Endothelial cell of umbilical vein (primary cell): ENCODE measurements at regions not wholly inside any gene's neighbourhood (a gene's known extent, or its start where the extent isn't known, plus 50 kb on each side); places are given as distances from the start of the nearest gene placed in this dataset.

Source experiments
- BruUV-seq: library from RNA; stranded (reverse); fragments of 400-500 nt; replicated peaks from 2 replicates; lab custom pipeline; 2021; lab: Mats Ljungman, UMichigan
- CTCF ChIA-PET: fragments of 300-600, 350-600 bp; sonication (Branson Sonifier 250); formaldehyde crosslinking; loops from one replicate; lab custom pipeline; 2021; ENCODE audit warnings: antibody characterized with exemption, inconsistent platforms; lab: Charles Lee
- POLR2A ChIA-PET: fragments of 300-600, 350-600 bp; sonication (Branson Sonifier 250); formaldehyde crosslinking; loops from one replicate; lab custom pipeline; 2021; ENCODE audit warnings: antibody characterized with exemption, inconsistent platforms; lab: Charles Lee
- DNase-seq: peaks from one replicate; pipeline ENCODE4 v3.0.0-alpha.2; 2011; ENCODE audit warnings: low read depth, low spot score
- FAIRE-seq: peaks from 2 replicates; lab custom pipeline; 2011; peaks lifted over from hg19 to GRCh38; lab: Jason Lieb, UNC
- H2AFZ ChIP-seq: 2 replicates; pipeline ENCODE4 v1.6.0; 2012; ENCODE audit warnings: low read depth, low read length, control low read depth, inconsistent platforms
- H3K27ac ChIP-seq: 2 replicates; pipeline ENCODE4 v1.5.1; 2011; ENCODE audit warnings: low read depth, mild to moderate bottlenecking, control low read depth, low read length, moderate library complexity; ENCODE audit not compliant: insufficient read depth
- H3K27me3 ChIP-seq, 2 experiments: 2 replicates each; pipeline versions ENCODE4 v1.6.0 to v1.6.1; 2011; ENCODE audit warnings: low read length in 2 of 2, mixed read lengths in 1 of 2; ENCODE audit not compliant: control insufficient read depth in 2 of 2, insufficient read depth in 2 of 2
- H3K36me3 ChIP-seq, 2 experiments: 2 replicates in 1 of 2; 3 replicates in 1 of 2; pipeline ENCODE4 v1.5.1; 2011; ENCODE audit warnings: low read length in 2 of 2, mild to moderate bottlenecking in 1 of 2, moderate library complexity in 1 of 2; ENCODE audit not compliant: control insufficient read depth in 2 of 2, insufficient read depth in 2 of 2; ENCODE audit errors: extremely low read depth in 1 of 2
- H3K4me1 ChIP-seq: 3 replicates; pipeline ENCODE4 v1.5.1; 2011; ENCODE audit warnings: mild to moderate bottlenecking, low read length; ENCODE audit not compliant: control insufficient read depth, insufficient read depth; ENCODE audit errors: extremely low read depth
- H3K4me2 ChIP-seq: 2 replicates; pipeline ENCODE4 v1.6.1; 2011; ENCODE audit warnings: low read length, control low read depth, mixed read lengths; ENCODE audit not compliant: insufficient read depth
- H3K4me3 ChIP-seq, 3 experiments: fragments of 200-600 bp in 1 of 3; sonication (generic), shearing (Covaris generic) in 1 of 3; replicated peaks in 1 of 3; 2 replicates each; pipeline ENCODE4 v1.5.1; 2011 to 2016; ENCODE audit warnings: control low read depth in 3 of 3, low read length in 3 of 3, mild to moderate bottlenecking in 2 of 3, inconsistent platforms in 1 of 3, low read depth in 1 of 3, moderate library complexity in 1 of 3; ENCODE audit not compliant: insufficient read depth in 1 of 3
- H3K79me2 ChIP-seq: 2 replicates; pipeline ENCODE4 v1.6.0; 2012; ENCODE audit warnings: low read length, inconsistent platforms; ENCODE audit not compliant: control insufficient read depth, insufficient read depth
- H3K9ac ChIP-seq: replicated peaks from 2 replicates; pipeline ENCODE3; 2011; ENCODE audit warnings: low read length, control low read depth; ENCODE audit not compliant: insufficient read depth; ENCODE audit errors: extremely low read depth
- H3K9me1 ChIP-seq: replicated peaks from 3 replicates; pipeline ENCODE4 v1.6.0; 2011; ENCODE audit warnings: mild to moderate bottlenecking, low read length; ENCODE audit not compliant: control insufficient read depth, insufficient read depth; ENCODE audit errors: extremely low read depth
- H3K9me3 ChIP-seq: replicated peaks from 2 replicates; pipeline ENCODE4 v1.5.1; 2012; ENCODE audit warnings: low read length, inconsistent platforms; ENCODE audit not compliant: control insufficient read depth, insufficient read depth
- H4K20me1 ChIP-seq: replicated peaks from 2 replicates; pipeline ENCODE3; 2011; ENCODE audit warnings: mild to moderate bottlenecking, low read length; ENCODE audit not compliant: control insufficient read depth, insufficient read depth; ENCODE audit errors: extremely low read depth
- EZH2 ChIP-seq: IDR thresholded peaks from 2 replicates; pipeline ENCODE4 v1.6.1; 2012; ENCODE audit warnings: borderline replicate concordance, low read depth, mild to moderate bottlenecking, moderate library complexity, low read length, inconsistent platforms; ENCODE audit not compliant: severe bottlenecking
- FOS ChIP-seq: IDR thresholded peaks from 2 replicates; pipeline ENCODE4 v1.6.1; 2011; ENCODE audit warnings: mild to moderate bottlenecking, low read length, moderate library complexity, borderline replicate concordance; ENCODE audit not compliant: insufficient read depth
- GATA2 ChIP-seq: IDR thresholded peaks from 2 replicates; pipeline ENCODE4 v1.7.0; 2011; ENCODE audit warnings: low read depth, mild to moderate bottlenecking, moderate library complexity, mixed read lengths, low read length; ENCODE audit not compliant: insufficient read length, insufficient read depth
- JUN ChIP-seq: IDR thresholded peaks from 2 replicates; pipeline ENCODE4 v1.6.1; 2011; ENCODE audit warnings: borderline replicate concordance, low read depth; ENCODE audit not compliant: insufficient read length, insufficient read depth
- MYC ChIP-seq: IDR thresholded peaks from one replicate; pipeline ENCODE4 v1.6.1; 2011; ENCODE audit warnings: mild to moderate bottlenecking, low read depth, low read length
- POLR2A ChIP-seq: IDR thresholded peaks from 2 replicates; pipeline ENCODE4 v1.6.1; 2012; ENCODE audit warnings: low read depth, mild to moderate bottlenecking, control low read depth, low read length
- POLR2AphosphoS5 ChIP-seq: IDR thresholded peaks from 2 replicates; pipeline ENCODE4 v1.6.1; 2012; ENCODE audit warnings: low read depth, mild to moderate bottlenecking, control low read depth, low read length, moderate library complexity; ENCODE audit not compliant: insufficient read depth
- dilution Hi-C: fragments of 300-500 bp; cut with MboI; formaldehyde crosslinking; loops from one replicate; pipeline ENCODE4 v1.15.0; 2019; ENCODE audit warnings: low sequenced_read_pairs; ENCODE audit not compliant: extremely low pct_ligation_motif_present
- intact Hi-C: fragments of 100-400 bp; cut with micrococcal nuclease; formaldehyde crosslinking; loops from one replicate; pipeline ENCODE4 v1.10.0; 2022
- TF ChIP-seq, protein P1 (sequence below): IDR thresholded peaks from 2 replicates; pipeline ENCODE4 v1.6.1; 2011; ENCODE audit not compliant: insufficient read depth, insufficient read length
- TF ChIP-seq, protein P2 (sequence below), 2 donors: IDR thresholded peaks; 1 replicate in 1 of 2; 2 replicates in 1 of 2; pipeline ENCODE4 v1.5.1; 2011; ENCODE audit warnings: low read length in 2 of 2, mild to moderate bottlenecking in 2 of 2, moderate library complexity in 2 of 2, control low read depth in 1 of 2, inconsistent platforms in 1 of 2, low read depth in 1 of 2; ENCODE audit not compliant: insufficient read depth in 1 of 2; ENCODE audit errors: extremely low read depth in 1 of 2

DNA sequence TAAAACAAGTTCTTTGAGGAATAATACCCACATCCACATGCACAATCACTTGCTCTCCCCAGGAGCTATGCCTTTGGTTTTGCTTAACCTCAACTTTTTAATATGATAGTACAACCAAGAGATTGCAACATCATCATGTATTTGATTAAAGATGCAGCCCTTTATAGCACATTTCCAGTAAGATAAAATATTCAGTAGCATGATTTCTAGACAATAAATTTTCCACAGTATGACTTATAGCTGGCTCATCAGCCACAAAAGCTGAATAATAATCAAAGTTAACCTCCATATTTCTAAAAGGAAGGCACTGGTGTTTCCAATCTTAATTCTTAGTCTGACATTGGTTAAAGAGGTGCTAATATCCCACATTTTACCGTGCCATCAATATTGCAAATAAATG, 622.5 kb downstream of the TBL1XR1 start:
- dilution Hi-C loops (no loop called here), intact Hi-C loops (no loop called here)
- POLR2A ChIA-PET, result no interaction called here
- H4K20me1 ChIP-seq, result no peaks in the 10 kb centered on the region
- no TSS peak for BruUV-seq
- H3K36me3 ChIP-seq, result no peaks in the 10 kb centered on the region
- DNase-seq, result no peak
- no peaks in the 10 kb centered on the region for H3K9me3 ChIP-seq
- H2AFZ ChIP-seq, result no peak overlapping the region
- H3K79me2 ChIP-seq, result no peaks in the 10 kb centered on the region
- TF ChIP-seq EZH2, result no peak
- no peak for TF ChIP-seq GATA2
- TF ChIP-seq FOS, result no peak
- no peak for TF ChIP-seq POLR2AphosphoS5
- TF ChIP-seq, protein P1, sequence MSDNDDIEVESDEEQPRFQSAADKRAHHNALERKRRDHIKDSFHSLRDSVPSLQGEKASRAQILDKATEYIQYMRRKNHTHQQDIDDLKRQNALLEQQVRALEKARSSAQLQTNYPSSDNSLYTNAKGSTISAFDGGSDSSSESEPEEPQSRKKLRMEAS, result no peak
- no peak for TF ChIP-seq JUN
- TF ChIP-seq MYC, result no peak
- no peak for TF ChIP-seq POLR2A
- TF ChIP-seq, protein P2, sequence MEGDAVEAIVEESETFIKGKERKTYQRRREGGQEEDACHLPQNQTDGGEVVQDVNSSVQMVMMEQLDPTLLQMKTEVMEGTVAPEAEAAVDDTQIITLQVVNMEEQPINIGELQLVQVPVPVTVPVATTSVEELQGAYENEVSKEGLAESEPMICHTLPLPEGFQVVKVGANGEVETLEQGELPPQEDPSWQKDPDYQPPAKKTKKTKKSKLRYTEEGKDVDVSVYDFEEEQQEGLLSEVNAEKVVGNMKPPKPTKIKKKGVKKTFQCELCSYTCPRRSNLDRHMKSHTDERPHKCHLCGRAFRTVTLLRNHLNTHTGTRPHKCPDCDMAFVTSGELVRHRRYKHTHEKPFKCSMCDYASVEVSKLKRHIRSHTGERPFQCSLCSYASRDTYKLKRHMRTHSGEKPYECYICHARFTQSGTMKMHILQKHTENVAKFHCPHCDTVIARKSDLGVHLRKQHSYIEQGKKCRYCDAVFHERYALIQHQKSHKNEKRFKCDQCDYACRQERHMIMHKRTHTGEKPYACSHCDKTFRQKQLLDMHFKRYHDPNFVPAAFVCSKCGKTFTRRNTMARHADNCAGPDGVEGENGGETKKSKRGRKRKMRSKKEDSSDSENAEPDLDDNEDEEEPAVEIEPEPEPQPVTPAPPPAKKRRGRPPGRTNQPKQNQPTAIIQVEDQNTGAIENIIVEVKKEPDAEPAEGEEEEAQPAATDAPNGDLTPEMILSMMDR (IDR thresholded peaks at IDR 0.05; ENCODE audit: extremely low read depth in 1 of 2, insufficient read depth in 1 of 2, low read depth in 1 of 2, low read length in 2 of 2), result no peak
- no peak overlapping the region for H3K9ac ChIP-seq
- no peaks in the 10 kb centered on the region for H3K9me1 ChIP-seq
- no peak overlapping the region for H3K27ac ChIP-seq
- CTCF ChIA-PET, result interaction anchor here (2.2 kb wide), 1 partner anchor 298 kb away, joined by 4 read pairs; no protein-coding TSS in a partner anchor
- H3K4me1 ChIP-seq, result no peaks in the 10 kb centered on the region
- H3K27me3 ChIP-seq, result no peaks in the 10 kb centered on the region
- no peak for FAIRE-seq
- H3K4me2 ChIP-seq, result no peak overlapping the region
- no peak overlapping the region for H3K4me3 ChIP-seq
